H1 (cell line): ENCODE measurements at regions not wholly inside any gene's neighbourhood (a gene's known extent, or its start where the extent isn't known, plus 50 kb on each side); places are given as distances from the start of the nearest gene placed in this dataset.

ENCODE experiments used
- CTCF ChIA-PET: fragments of 300-600 bp; sonication (Branson Sonifier 250); formaldehyde crosslinking; loops from one replicate; lab custom pipeline; 2021; ENCODE audit not compliant: partially characterized antibody; lab: Charles Lee
- POLR2A ChIA-PET: fragments of 300-600 bp; sonication (Branson Sonifier 250); formaldehyde crosslinking; loops from one replicate; lab custom pipeline; 2021; ENCODE audit warnings: inconsistent platforms; ENCODE audit not compliant: partially characterized antibody; lab: Charles Lee
- DNase-seq, 2 experiments: peaks; one replicate each; pipeline versions ENCODE4 v3.0.0 to v3.0.0-alpha.2; 2010 to 2022; ENCODE audit warnings: low spot score in 2 of 2, low read depth in 1 of 2, mixed read lengths in 1 of 2
- FAIRE-seq: peaks from 2 replicates; lab custom pipeline; 2011; peaks lifted over from hg19 to GRCh38; lab: Jason Lieb, UNC
- H2AFZ ChIP-seq: 2 replicates; pipeline ENCODE4 v1.8.1; 2012; ENCODE audit warnings: low read length, inconsistent platforms
- H2AK5ac ChIP-seq: 2 replicates; pipeline ENCODE4 v1.6.1; 2013; ENCODE audit warnings: low read depth, low read length
- H2BK120ac ChIP-seq: replicated peaks from 2 replicates; pipeline ENCODE3; 2013; ENCODE audit warnings: low read depth, low read length, inconsistent platforms
- H2BK12ac ChIP-seq: 2 replicates; pipeline ENCODE4 v1.6.1; 2013; ENCODE audit warnings: low read depth, low read length
- H2BK15ac ChIP-seq: 2 replicates; pipeline ENCODE4 v1.6.1; 2013; ENCODE audit warnings: low read length
- H2BK20ac ChIP-seq: 2 replicates; pipeline ENCODE4 v1.6.1; 2013; ENCODE audit warnings: low read length
- H2BK5ac ChIP-seq: 2 replicates; pipeline ENCODE4 v1.6.1; 2013; ENCODE audit warnings: low read depth, low read length
- H3K14ac ChIP-seq: 2 replicates; pipeline ENCODE4 v1.6.1; 2013; ENCODE audit warnings: inconsistent platforms; ENCODE audit not compliant: insufficient read length
- H3K18ac ChIP-seq: 2 replicates; pipeline ENCODE4 v1.6.1; 2013; ENCODE audit warnings: low read length; ENCODE audit errors: extremely low read depth
- H3K23ac ChIP-seq: 2 replicates; pipeline ENCODE4 v1.6.1; 2013; ENCODE audit warnings: inconsistent platforms; ENCODE audit not compliant: insufficient read length
- H3K23me2 ChIP-seq: 2 replicates; pipeline ENCODE4 v1.6.1; 2013; ENCODE audit warnings: low read depth, low read length
- H3K27ac ChIP-seq: 2 replicates; pipeline ENCODE4 v1.6.1; 2011; ENCODE audit warnings: low read depth, low read length, inconsistent platforms
- H3K27me3 ChIP-seq, 4 experiments: replicated peaks in 1 of 4; 1 replicate in 1 of 4; 2 replicates in 3 of 4; pipeline versions ENCODE4 v1.6.1 to v1.8.1; 2011 to 2013; ENCODE audit warnings: low read length in 3 of 4, mild to moderate bottlenecking in 3 of 4, inconsistent platforms in 2 of 4, mixed read lengths in 2 of 4, moderate library complexity in 1 of 4; ENCODE audit not compliant: control insufficient read depth in 3 of 4, insufficient read depth in 3 of 4; ENCODE audit errors: extremely low read depth in 1 of 4
- H3K36me3 ChIP-seq, 4 experiments: 2 replicates each; pipeline versions ENCODE4 v1.6.1 to v1.8.1; 2011 to 2013; ENCODE audit warnings: mild to moderate bottlenecking in 4 of 4, low read length in 3 of 4, moderate library complexity in 2 of 4, control low read depth in 1 of 4, inconsistent platforms in 1 of 4; ENCODE audit not compliant: insufficient read depth in 4 of 4, control insufficient read depth in 2 of 4
- H3K4ac ChIP-seq: replicated peaks from 2 replicates; pipeline ENCODE3; 2013; ENCODE audit warnings: low read length, low read depth, mixed read lengths, inconsistent platforms; ENCODE audit not compliant: insufficient read length
- H3K4me1 ChIP-seq, 4 experiments: replicated peaks in 1 of 4; 1 replicate in 1 of 4; 2 replicates in 3 of 4; pipeline versions ENCODE4 v1.6.1 to v1.8.1; 2011 to 2013; ENCODE audit warnings: low read length in 3 of 4, inconsistent platforms in 2 of 4, mixed read lengths in 1 of 4; ENCODE audit not compliant: insufficient read depth in 4 of 4, control insufficient read depth in 3 of 4
- H3K4me2 ChIP-seq, 2 experiments: 2 replicates each; pipeline versions ENCODE4 v1.6.1 to v1.8.1; 2011 to 2013; ENCODE audit warnings: low read depth in 2 of 2, low read length in 2 of 2, control low read depth in 1 of 2, inconsistent platforms in 1 of 2, mild to moderate bottlenecking in 1 of 2; ENCODE audit not compliant: insufficient read depth in 1 of 2
- H3K4me3 ChIP-seq, 4 experiments: fragments of 200-600, 300-600 bp in 1 of 4; sonication (generic), shearing (Covaris generic), sonication (Bioruptor Twin) in 1 of 4; 2 replicates each; pipeline versions ENCODE4 v1.5.1 to v1.8.1; 2011 to 2016; ENCODE audit warnings: low read length in 4 of 4, low read depth in 3 of 4, control low read depth in 2 of 4, inconsistent platforms in 2 of 4, mild to moderate bottlenecking in 2 of 4, mixed read lengths in 1 of 4, moderate library complexity in 1 of 4; ENCODE audit not compliant: insufficient read depth in 2 of 4; ENCODE audit errors: extremely low read depth in 1 of 4
- H3K56ac ChIP-seq: replicated peaks from 2 replicates; pipeline ENCODE3; 2013; ENCODE audit warnings: low read depth, mild to moderate bottlenecking, mixed read lengths, low read length, inconsistent platforms; ENCODE audit not compliant: insufficient read length
- H3K79me1 ChIP-seq: 2 replicates; pipeline ENCODE4 v1.6.1; 2013; ENCODE audit warnings: low read depth, low read length, control low read depth
- H3K79me2 ChIP-seq, 2 experiments: 2 replicates each; pipeline versions ENCODE4 v1.6.1 to v1.8.1; 2012 to 2013; ENCODE audit warnings: low read length in 2 of 2, mild to moderate bottlenecking in 2 of 2, inconsistent platforms in 1 of 2; ENCODE audit not compliant: insufficient read depth in 2 of 2, control insufficient read depth in 1 of 2
- H3K9ac ChIP-seq, 4 experiments: replicated peaks in 1 of 4; 1 replicate in 1 of 4; 2 replicates in 3 of 4; pipeline versions ENCODE4 v1.6.1 to v1.8.1; 2011 to 2013; ENCODE audit warnings: low read depth in 3 of 4, low read length in 3 of 4, control low read depth in 2 of 4, mild to moderate bottlenecking in 2 of 4, moderate library complexity in 2 of 4, inconsistent platforms in 1 of 4; ENCODE audit errors: extremely low read depth in 1 of 4
- H3K9me3 ChIP-seq, 2 experiments: 2 replicates each; pipeline versions ENCODE4 v1.6.1 to v1.8.1; 2012 to 2013; ENCODE audit warnings: mild to moderate bottlenecking in 2 of 2, moderate library complexity in 2 of 2, control low read depth in 1 of 2, inconsistent platforms in 1 of 2, low read depth in 1 of 2, low read length in 1 of 2, mixed read lengths in 1 of 2; ENCODE audit not compliant: insufficient read depth in 2 of 2
- H4K20me1 ChIP-seq, 2 experiments: replicated peaks in 1 of 2; 2 replicates each; pipeline versions ENCODE3 to v1.8.1; 2011 to 2013; ENCODE audit warnings: inconsistent platforms in 2 of 2, low read length in 2 of 2, mild to moderate bottlenecking in 1 of 2; ENCODE audit not compliant: insufficient read depth in 2 of 2, control insufficient read depth in 1 of 2
- H4K5ac ChIP-seq: 2 replicates; pipeline ENCODE4 v1.6.1; 2013; ENCODE audit warnings: low read length, low read depth, mixed read lengths, inconsistent platforms; ENCODE audit not compliant: insufficient read length
- H4K8ac ChIP-seq: 2 replicates; pipeline ENCODE4 v1.8.0; 2013; ENCODE audit warnings: mild to moderate bottlenecking, moderate library complexity, low read length, inconsistent platforms; ENCODE audit not compliant: insufficient read depth; ENCODE audit errors: extremely low read depth
- H4K91ac ChIP-seq: replicated peaks from 2 replicates; pipeline ENCODE3; 2013; ENCODE audit warnings: low read length, mixed read lengths, inconsistent platforms; ENCODE audit not compliant: insufficient read length
- BACH1 ChIP-seq: IDR thresholded peaks from 2 replicates; pipeline ENCODE4 v1.6.1; 2012; ENCODE audit warnings: low read length, improper control_type of control experiment
- CBX8 ChIP-seq: fragments of 300-800, 300-1000 bp; sonication (generic); IDR thresholded peaks from 2 replicates; pipeline ENCODE4 v1.7.1; 2016; ENCODE audit warnings: low read depth, low read length, borderline replicate concordance
- CEBPB ChIP-seq: IDR thresholded peaks from 2 replicates; pipeline ENCODE4 v1.6.1; 2012; ENCODE audit warnings: low read depth, low read length
- CHD2 ChIP-seq: IDR thresholded peaks from 2 replicates; pipeline ENCODE4 v1.6.1; 2012; ENCODE audit warnings: low read length, improper control_type of control experiment
- EGR1 ChIP-seq: IDR thresholded peaks from 2 replicates; pipeline ENCODE4 v1.6.1; 2011; ENCODE audit warnings: low read depth, low read length, borderline replicate concordance
- FOSL1 ChIP-seq: IDR thresholded peaks from 2 replicates; pipeline ENCODE4 v1.6.1; 2011; ENCODE audit warnings: mild to moderate bottlenecking, low read depth, low read length, moderate library complexity; ENCODE audit not compliant: insufficient read depth
- GABPA ChIP-seq: IDR thresholded peaks from 2 replicates; pipeline ENCODE4 v1.6.1; 2011; ENCODE audit warnings: mild to moderate bottlenecking, low read length, moderate library complexity, borderline replicate concordance; ENCODE audit not compliant: insufficient read depth
- HDAC6 ChIP-seq: IDR thresholded peaks from one replicate; pipeline ENCODE4 v1.7.1; 2012; ENCODE audit warnings: low read depth, mild to moderate bottlenecking, inconsistent platforms, low read length, moderate library complexity
- NANOG ChIP-seq: IDR thresholded peaks from 2 replicates; pipeline ENCODE4 v1.6.1; 2011; ENCODE audit warnings: low read length, low read depth, mild to moderate bottlenecking, inconsistent platforms; ENCODE audit not compliant: insufficient read depth, poor library complexity, severe bottlenecking
- RBBP5 ChIP-seq: IDR thresholded peaks from 2 replicates; pipeline ENCODE4 v1.7.1; 2012; ENCODE audit warnings: low read depth, mild to moderate bottlenecking, inconsistent platforms, low read length, moderate library complexity, borderline replicate concordance
- YY1 ChIP-seq: IDR thresholded peaks from 2 replicates; pipeline ENCODE4 v1.6.1; 2011; ENCODE audit warnings: low read depth, mild to moderate bottlenecking, low read length
- WGBS, 2 experiments: shearing (Covaris generic) in 1 of 2; methylation state at CpG; one replicate each; pipeline versions ENCODE4 v1.1.6 to v1.1.7; 2013 to 2015; ENCODE audit warnings: low lambda C conversion rate in 2 of 2, mixed read lengths in 2 of 2, inconsistent platforms in 1 of 2, low coverage in 1 of 2, missing lambda C conversion rate in 1 of 2; ENCODE audit not compliant: insufficient replicate concordance in 2 of 2, insufficient coverage in 1 of 2, insufficient read length in 1 of 2; ENCODE audit errors: extremely low coverage in 1 of 2, missing lambda C conversion rate in 1 of 2; 5-methylcytosine and 5-hydroxymethylcytosine counted together
- TF ChIP-seq, protein P1 (sequence below): IDR thresholded peaks from 2 replicates; pipeline ENCODE4 v1.6.1; 2012; ENCODE audit warnings: inconsistent platforms

DNA sequence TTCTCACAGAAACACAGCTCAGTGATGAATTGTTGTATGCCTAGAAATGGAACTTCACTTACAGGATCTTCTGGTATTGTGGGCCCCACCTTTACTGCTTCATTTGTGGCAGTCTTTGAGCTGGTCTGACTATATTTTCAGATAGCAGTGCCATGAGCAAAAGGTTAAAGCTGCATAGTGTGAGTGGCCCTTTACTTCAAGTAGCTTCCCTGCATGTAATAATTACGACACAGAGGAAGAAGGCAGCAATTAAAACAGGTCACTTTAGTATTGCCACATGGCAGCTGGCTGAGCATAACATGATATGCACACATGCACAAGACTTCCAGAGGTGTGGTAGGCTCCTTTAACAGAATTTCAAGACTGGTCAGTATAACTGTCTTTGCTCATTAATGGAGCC is 426.3 kb upstream of the ZEB2 start:
- no peak overlapping the region for H2AFZ ChIP-seq
- no peak overlapping the region for H4K8ac ChIP-seq
- CTCF ChIA-PET, result no interaction called here
- H3K4me1 ChIP-seq, result peaks cover 0 to 3% (median 0%) of the 10 kb centered on the region in 4 experiments; a peak in 1 of 7 replicates
- no peaks in the 10 kb centered on the region for H3K36me3 ChIP-seq
- no peak overlapping the region for H3K14ac ChIP-seq
- no peak overlapping the region for H3K23ac ChIP-seq
- WGBS, 2 experiments, result 0% methylated on average over 1 of the region's 1 CpG; no CpG with 5 or more reads in 1 of the 2 experiments
- H3K9ac ChIP-seq, result no peak overlapping the region
- no peak overlapping the region for H3K18ac ChIP-seq
- TF ChIP-seq RBBP5 (no peak), CHD2 (no peak), EGR1 (no peak), HDAC6 (no peak), CEBPB (no peak), CBX8 (no peak), NANOG (no peak), YY1 (no peak), FOSL1 (no peak), GABPA (no peak), BACH1 (no peak)
- TF ChIP-seq, protein P1, sequence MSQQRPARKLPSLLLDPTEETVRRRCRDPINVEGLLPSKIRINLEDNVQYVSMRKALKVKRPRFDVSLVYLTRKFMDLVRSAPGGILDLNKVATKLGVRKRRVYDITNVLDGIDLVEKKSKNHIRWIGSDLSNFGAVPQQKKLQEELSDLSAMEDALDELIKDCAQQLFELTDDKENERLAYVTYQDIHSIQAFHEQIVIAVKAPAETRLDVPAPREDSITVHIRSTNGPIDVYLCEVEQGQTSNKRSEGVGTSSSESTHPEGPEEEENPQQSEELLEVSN, result no peak
- H3K79me1 ChIP-seq, result no peaks in the 10 kb centered on the region
- H3K79me2 ChIP-seq, result no peaks in the 10 kb centered on the region
- no peak overlapping the region for H3K4ac ChIP-seq
- no peak overlapping the region for H3K27ac ChIP-seq
- POLR2A ChIA-PET, result no interaction called here
- no peaks in the 10 kb centered on the region for H4K20me1 ChIP-seq
- no peak overlapping the region for H3K4me2 ChIP-seq
- DNase-seq, result no peak
- no peak overlapping the region for H2BK5ac ChIP-seq
- H3K23me2 ChIP-seq, result no peaks in the 10 kb centered on the region
- no peaks in the 10 kb centered on the region for H3K27me3 ChIP-seq
- no peak overlapping the region for H2BK15ac ChIP-seq
- no peak overlapping the region for H2BK120ac ChIP-seq
- no peak for FAIRE-seq
- H4K91ac ChIP-seq, result no peak overlapping the region
- H2BK20ac ChIP-seq, result no peak overlapping the region
- no peak overlapping the region for H4K5ac ChIP-seq
- no peak overlapping the region for H3K4me3 ChIP-seq
- no peak overlapping the region for H2AK5ac ChIP-seq
- H3K9me3 ChIP-seq, result no peaks in the 10 kb centered on the region
- H3K56ac ChIP-seq, result no peak overlapping the region
- H2BK12ac ChIP-seq, result no peak overlapping the region
